Activated CD8-positive, alpha-beta memory T cell treated with anti-CD3 and anti-CD28 coated beads, Interleukin-2, amount 10 ng/mL, durations not matched to agents 7 days and 5 days (primary cell): ENCODE measurements at regions not wholly inside any gene's neighbourhood (a gene's known extent, or its start where the extent isn't known, plus 50 kb on each side); places are given as distances from the start of the nearest gene placed in this dataset.

Experiments
- ATAC-seq: fragments of 150-1000 bp; cut with Tn5 transposase; one replicate; pipeline ENCODE4 v1.10.0; 2021; ENCODE audit warnings: moderate library complexity
- CTCF ChIA-PET: fragments of 350-600 bp; sonication (Branson Sonifier 250); formaldehyde crosslinking; loops from one replicate; lab custom pipeline; 2021; ENCODE audit warnings: antibody characterized with exemption; lab: Charles Lee
- DNase-seq: peaks from one replicate; pipeline ENCODE4 v3.0.0-alpha.2; 2020
- H3K27ac Mint-ChIP-seq: one replicate; pipeline ENCODE4 v1.8.0; 2021; ENCODE audit warnings: mild to moderate bottlenecking, mixed read lengths
- H3K27me3 Mint-ChIP-seq: one replicate; pipeline ENCODE4 v1.8.0; 2021; ENCODE audit warnings: mixed read lengths
- H3K36me3 Mint-ChIP-seq: one replicate; pipeline ENCODE4 v1.8.0; 2021; ENCODE audit warnings: mild to moderate bottlenecking, mixed read lengths
- H3K4me1 Mint-ChIP-seq: one replicate; pipeline ENCODE4 v1.8.0; 2021; ENCODE audit warnings: mixed read lengths
- H3K4me3 Mint-ChIP-seq: one replicate; pipeline ENCODE4 v1.8.0; 2021; ENCODE audit warnings: mild to moderate bottlenecking, moderate library complexity, mixed read lengths
- H3K9me3 Mint-ChIP-seq: one replicate; pipeline ENCODE4 v1.8.0; 2022; ENCODE audit warnings: low read depth, mixed read lengths

GRCh38 chr2:195392446-195393336 lies 264.3 kb upstream of the SLC39A10 start:
- Mint-ChIP-seq H3K4me1 (no peaks in the 10 kb centered on the region), H3K4me3 (no peak overlapping the region), H3K27ac (no peak overlapping the region), H3K9me3 (no peaks in the 10 kb centered on the region), H3K27me3 (no peaks in the 10 kb centered on the region), H3K36me3 (peaks cover under 1% of the 10 kb centered on the region)
- ATAC-seq = no peak
- CTCF ChIA-PET = interaction anchor here (1.5 kb wide), 1 partner anchor 33 kb away, joined by 3 read pairs; no protein-coding TSS in a partner anchor
- DNase-seq = no peak

GRCh38 chr2:195390686-195391321 lies 266.2 kb upstream of the SLC39A10 start:
- CTCF ChIA-PET = no interaction called here
- Mint-ChIP-seq H3K4me3 (no peak overlapping the region), H3K36me3 (peaks cover 3% of the 10 kb centered on the region), H3K9me3 (peaks cover 3% of the 10 kb centered on the region), H3K4me1 (no peaks in the 10 kb centered on the region), H3K27me3 (no peaks in the 10 kb centered on the region), H3K27ac (no peak overlapping the region)
- ATAC-seq = no peak
- DNase-seq = no peak

- H3K27me3 Mint-ChIP-seq = no peaks in the 10 kb centered on the region
- no peak for ATAC-seq
- H3K4me3 Mint-ChIP-seq = no peak overlapping the region
- H3K36me3 Mint-ChIP-seq = peaks cover 5% of the 10 kb centered on the region
- H3K9me3 Mint-ChIP-seq = peaks cover 5% of the 10 kb centered on the region
- DNase-seq = no peak
- no peak overlapping the region for H3K27ac Mint-ChIP-seq
- peaks cover 2% of the 10 kb centered on the region for H3K4me1 Mint-ChIP-seq
- CTCF ChIA-PET = no interaction called here
These were observed 269.0 kb upstream of the SLC39A10 start for GRCh38 chr2:195388028-195388427.

GRCh38 chr2:195382186-195382585 lies 274.8 kb upstream of the SLC39A10 start:
- ATAC-seq = peak; percentile 67
- CTCF ChIA-PET = no interaction called here

GRCh38 chr2:195370167-195370943 lies 286.7 kb upstream of the SLC39A10 start:
- DNase-seq (no peak), ATAC-seq (no peak)
- CTCF ChIA-PET = no interaction called here
- no peak overlapping the region for H3K27ac Mint-ChIP-seq
- peaks cover 4% of the 10 kb centered on the region for H3K36me3 Mint-ChIP-seq
- no peaks in the 10 kb centered on the region for H3K27me3 Mint-ChIP-seq
- H3K4me1 Mint-ChIP-seq = peaks cover 9% of the 10 kb centered on the region
- peaks cover 6% of the 10 kb centered on the region for H3K9me3 Mint-ChIP-seq
- H3K4me3 Mint-ChIP-seq = no peak overlapping the region

More at GRCh38 chr2:195382186-195382585, 274.8 kb upstream of the SLC39A10 start:
- Mint-ChIP-seq H3K4me3 (no peak overlapping the region), H3K27me3 (no peaks in the 10 kb centered on the region), H3K27ac (peak overlapping the region; percentile 66), H3K9me3 (peaks cover 9% of the 10 kb centered on the region), H3K4me1 (peaks cover 10% of the 10 kb centered on the region), H3K36me3 (peaks cover 10% of the 10 kb centered on the region)
- DNase-seq = peak; percentile 45

GRCh38 chr2:195369218-195369587 lies 287.8 kb upstream of the SLC39A10 start:
- peaks cover 9% of the 10 kb centered on the region for H3K4me1 Mint-ChIP-seq
- peaks cover 14% of the 10 kb centered on the region for H3K9me3 Mint-ChIP-seq
- H3K36me3 Mint-ChIP-seq = peaks cover 7% of the 10 kb centered on the region
- CTCF ChIA-PET = no interaction called here
- H3K27me3 Mint-ChIP-seq = no peaks in the 10 kb centered on the region
- H3K4me3 Mint-ChIP-seq = no peak overlapping the region
- DNase-seq = no peak
- no peak for ATAC-seq
- H3K27ac Mint-ChIP-seq = no peak overlapping the region

GRCh38 chr2:195368249-195369217 lies 288.5 kb upstream of the SLC39A10 start:
- no peaks in the 10 kb centered on the region for H3K27me3 Mint-ChIP-seq
- H3K4me1 Mint-ChIP-seq = peaks cover 9% of the 10 kb centered on the region
- CTCF ChIA-PET = no interaction called here
- H3K36me3 Mint-ChIP-seq = peaks cover 7% of the 10 kb centered on the region
- DNase-seq (no peak), ATAC-seq (no peak)
- H3K4me3 Mint-ChIP-seq = no peak overlapping the region
- H3K27ac Mint-ChIP-seq = peak overlapping the region; percentile 12
- peaks cover 14% of the 10 kb centered on the region for H3K9me3 Mint-ChIP-seq

GRCh38 chr2:195367809-195368208 lies 289.2 kb upstream of the SLC39A10 start:
- no peak for ATAC-seq
- CTCF ChIA-PET = no interaction called here
- peaks cover 9% of the 10 kb centered on the region for H3K4me1 Mint-ChIP-seq
- no peak for DNase-seq
- H3K36me3 Mint-ChIP-seq = peaks cover 7% of the 10 kb centered on the region
- no peak overlapping the region for H3K4me3 Mint-ChIP-seq
- no peaks in the 10 kb centered on the region for H3K27me3 Mint-ChIP-seq
- peaks cover 14% of the 10 kb centered on the region for H3K9me3 Mint-ChIP-seq
- no peak overlapping the region for H3K27ac Mint-ChIP-seq

GRCh38 chr2:195364015-195364965 lies 292.7 kb upstream of the SLC39A10 start:
- DNase-seq (no peak), ATAC-seq (no peak)
- CTCF ChIA-PET = interaction anchor here (0.8 kb wide), 1 partner anchor 45 kb away, joined by 3 read pairs; no protein-coding TSS in a partner anchor
- Mint-ChIP-seq H3K9me3 (peaks cover 14% of the 10 kb centered on the region), H3K27me3 (no peaks in the 10 kb centered on the region), H3K4me1 (peaks cover 20% of the 10 kb centered on the region), H3K27ac (no peak overlapping the region), H3K36me3 (peaks cover 8% of the 10 kb centered on the region), H3K4me3 (no peak overlapping the region)

- H3K9me3 Mint-ChIP-seq = peaks cover 14% of the 10 kb centered on the region
- peaks cover 18% of the 10 kb centered on the region for H3K4me1 Mint-ChIP-seq
- no peaks in the 10 kb centered on the region for H3K27me3 Mint-ChIP-seq
- H3K4me3 Mint-ChIP-seq = no peak overlapping the region
- DNase-seq (no peak), ATAC-seq (no peak)
- peaks cover 8% of the 10 kb centered on the region for H3K36me3 Mint-ChIP-seq
- no peak overlapping the region for H3K27ac Mint-ChIP-seq
- CTCF ChIA-PET = interaction anchor here (0.8 kb wide), 1 partner anchor 44 kb away, joined by 3 read pairs; no protein-coding TSS in a partner anchor
These were observed 293.5 kb upstream of the SLC39A10 start for GRCh38 chr2:195363496-195363895.

- H3K36me3 Mint-ChIP-seq = peaks cover 4% of the 10 kb centered on the region
- H3K4me1 Mint-ChIP-seq = peaks cover 15% of the 10 kb centered on the region
- ATAC-seq (no peak), DNase-seq (no peak)
- H3K9me3 Mint-ChIP-seq = peaks cover 7% of the 10 kb centered on the region
- CTCF ChIA-PET = interaction anchor here (1.3 kb wide), 1 partner anchor 33 kb away, joined by 3 read pairs; no protein-coding TSS in a partner anchor
- no peaks in the 10 kb centered on the region for H3K27me3 Mint-ChIP-seq
- no peak overlapping the region for H3K27ac Mint-ChIP-seq
- H3K4me3 Mint-ChIP-seq = no peak overlapping the region
These were observed 296.8 kb upstream of the SLC39A10 start for GRCh38 chr2:195360242-195360641.
